ENCODE measurements at regions not wholly inside any gene's neighbourhood (a gene's known extent, or its start where the extent isn't known, plus 50 kb on each side); places are given as distances from the start of the nearest gene placed in this dataset.

- Histone ChIP-seq H4K20me1 (ENCODE audit: insufficient read depth, low read length, poor library complexity, severe bottlenecking) (no peaks in the 10 kb centered on the region), H3K9me2 (replicated peaks; ENCODE audit: low read depth, low read length) (no peaks in the 10 kb centered on the region), H3K36me3 (ENCODE audit: insufficient read depth, low read length) (no peaks in the 10 kb centered on the region), H3K4me3 (ENCODE audit: low read length, poor library complexity, severe bottlenecking) (no peak overlapping the region), H2AFZ (ENCODE audit: low read length) (no peak overlapping the region), H3K9me3 (ENCODE audit: insufficient read depth, low read depth, low read length) (no peaks in the 10 kb centered on the region), H3K27me3 (ENCODE audit: insufficient read depth, low read length, poor library complexity, severe bottlenecking) (no peaks in the 10 kb centered on the region), H3K4me1 (ENCODE audit: insufficient read depth, low read length, poor library complexity, severe bottlenecking) (peaks cover 13% of the 10 kb centered on the region), H3K9ac (ENCODE audit: low read depth, low read length, poor library complexity, severe bottlenecking) (no peak overlapping the region), H3F3A (ENCODE audit: low read depth) (no peaks in the 10 kb centered on the region), H3K79me2 (ENCODE audit: insufficient read depth, low read length) (no peaks in the 10 kb centered on the region), H3K4me2 (ENCODE audit: low read depth, low read length, poor library complexity, severe bottlenecking) (no peak overlapping the region)
- no peak for TF ChIP-seq EZH2phosphoT487 (IDR thresholded peaks at IDR 0.05; ENCODE audit: borderline replicate concordance)
- TF ChIP-seq CTCF (conservative IDR thresholded peaks at IDR 0.05; ENCODE audit: low read length), result no peak
Observed at GRCh38 chr5:135211791-135212190, 177.8 kb upstream of the PITX1 start.

GRCh38 chr5:135211083-135211790, 177.2 kb upstream of the PITX1 start:
- Histone ChIP-seq H3K36me3 (ENCODE audit: insufficient read depth, low read length) (no peaks in the 10 kb centered on the region), H3K9ac (ENCODE audit: low read depth, low read length, poor library complexity, severe bottlenecking) (no peak overlapping the region), H3K4me1 (ENCODE audit: insufficient read depth, low read length, poor library complexity, severe bottlenecking) (peaks cover 19% of the 10 kb centered on the region), H4K20me1 (ENCODE audit: insufficient read depth, low read length, poor library complexity, severe bottlenecking) (no peaks in the 10 kb centered on the region), H3K9me2 (replicated peaks; ENCODE audit: low read depth, low read length) (no peaks in the 10 kb centered on the region), H3K79me2 (ENCODE audit: insufficient read depth, low read length) (no peaks in the 10 kb centered on the region), H2AFZ (ENCODE audit: low read length) (no peak overlapping the region), H3F3A (ENCODE audit: low read depth) (no peaks in the 10 kb centered on the region), H3K4me2 (ENCODE audit: low read depth, low read length, poor library complexity, severe bottlenecking) (no peak overlapping the region), H3K27me3 (ENCODE audit: insufficient read depth, low read length, poor library complexity, severe bottlenecking) (no peaks in the 10 kb centered on the region), H3K9me3 (ENCODE audit: insufficient read depth, low read depth, low read length) (no peaks in the 10 kb centered on the region), H3K4me3 (ENCODE audit: low read length, poor library complexity, severe bottlenecking) (no peak overlapping the region)
- no peak for TF ChIP-seq EZH2phosphoT487 (IDR thresholded peaks at IDR 0.05; ENCODE audit: borderline replicate concordance)
- no peak for TF ChIP-seq CTCF (conservative IDR thresholded peaks at IDR 0.05; ENCODE audit: low read length)

- Histone ChIP-seq H3K4me2 (ENCODE audit: low read depth, low read length, poor library complexity, severe bottlenecking) (no peak overlapping the region), H3K27me3 (ENCODE audit: insufficient read depth, low read length, poor library complexity, severe bottlenecking) (no peaks in the 10 kb centered on the region), H3K9ac (ENCODE audit: low read depth, low read length, poor library complexity, severe bottlenecking) (no peak overlapping the region), H3K36me3 (ENCODE audit: insufficient read depth, low read length) (no peaks in the 10 kb centered on the region), H3K4me1 (ENCODE audit: insufficient read depth, low read length, poor library complexity, severe bottlenecking) (peaks cover 20% of the 10 kb centered on the region), H4K20me1 (ENCODE audit: insufficient read depth, low read length, poor library complexity, severe bottlenecking) (no peaks in the 10 kb centered on the region), H3K4me3 (ENCODE audit: low read length, poor library complexity, severe bottlenecking) (no peak overlapping the region), H2AFZ (ENCODE audit: low read length) (no peak overlapping the region), H3K9me2 (replicated peaks; ENCODE audit: low read depth, low read length) (no peaks in the 10 kb centered on the region), H3K9me3 (ENCODE audit: insufficient read depth, low read depth, low read length) (no peaks in the 10 kb centered on the region), H3K79me2 (ENCODE audit: insufficient read depth, low read length) (no peaks in the 10 kb centered on the region), H3F3A (ENCODE audit: low read depth) (no peaks in the 10 kb centered on the region)
- no peak for TF ChIP-seq EZH2phosphoT487 (IDR thresholded peaks at IDR 0.05; ENCODE audit: borderline replicate concordance)
- no peak for TF ChIP-seq CTCF (conservative IDR thresholded peaks at IDR 0.05; ENCODE audit: low read length)
Observed at GRCh38 chr5:135210286-135211055, 176.4 kb upstream of the PITX1 start.
